HG02973 (cell line): ENCODE measurements at regions not wholly inside any gene's neighbourhood (a gene's known extent, or its start where the extent isn't known, plus 50 kb on each side); places are given as distances from the start of the nearest gene placed in this dataset.
"Not testable (repeated sequence)": the region's sequence is repeated elsewhere in the genome, so short reads cannot be mapped to it uniquely, and the experiment has no call there.

Source experiments
- ATAC-seq: cut with Tn5 transposase; IDR thresholded peaks from one replicate; pipeline ENCODE4 v1.9.1; 2021; ENCODE audit warnings: moderate library complexity; ENCODE audit not compliant: unreplicated experiment

DNA sequence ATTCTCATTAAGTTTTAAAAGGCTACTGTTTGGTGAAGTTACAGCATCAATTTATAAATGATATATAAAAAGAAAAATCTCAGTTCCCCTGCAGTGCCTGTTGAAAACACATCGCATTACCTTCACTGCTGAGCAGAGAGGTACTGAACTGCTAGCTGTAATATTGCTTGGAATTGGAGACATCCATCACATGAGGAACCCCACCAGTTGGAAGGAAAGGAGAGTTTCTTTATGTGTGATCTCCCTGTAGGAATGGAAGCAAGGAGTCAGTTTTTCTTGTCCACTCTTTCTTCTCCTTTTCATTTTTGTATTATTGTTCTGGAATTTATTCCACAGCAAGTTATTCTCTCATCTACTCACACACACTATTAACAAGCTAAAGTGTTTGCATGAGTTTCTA is 1586.0 kb upstream of the PRR20A start:
- no peak for ATAC-seq

DNA sequence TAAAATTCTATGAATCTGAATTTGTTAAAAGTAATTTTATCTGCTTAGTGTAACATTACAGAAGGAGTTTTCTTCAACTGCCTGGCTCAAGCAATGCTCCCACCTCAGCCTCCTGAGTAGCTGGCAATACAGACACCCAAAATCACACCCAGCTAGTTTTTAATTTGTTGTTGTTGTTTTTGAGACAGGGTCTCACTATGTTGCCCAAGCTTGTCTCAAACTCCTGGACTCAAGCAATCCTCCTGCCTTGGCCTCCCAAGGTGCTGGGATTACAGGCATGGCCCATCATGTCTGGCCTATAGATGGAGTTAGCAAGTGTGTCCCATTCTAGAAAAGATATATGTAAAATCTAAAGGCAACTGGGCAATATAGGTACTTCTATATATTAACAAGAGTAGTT is 1580.4 kb upstream of the PRR20A start:
- no peak for ATAC-seq

DNA sequence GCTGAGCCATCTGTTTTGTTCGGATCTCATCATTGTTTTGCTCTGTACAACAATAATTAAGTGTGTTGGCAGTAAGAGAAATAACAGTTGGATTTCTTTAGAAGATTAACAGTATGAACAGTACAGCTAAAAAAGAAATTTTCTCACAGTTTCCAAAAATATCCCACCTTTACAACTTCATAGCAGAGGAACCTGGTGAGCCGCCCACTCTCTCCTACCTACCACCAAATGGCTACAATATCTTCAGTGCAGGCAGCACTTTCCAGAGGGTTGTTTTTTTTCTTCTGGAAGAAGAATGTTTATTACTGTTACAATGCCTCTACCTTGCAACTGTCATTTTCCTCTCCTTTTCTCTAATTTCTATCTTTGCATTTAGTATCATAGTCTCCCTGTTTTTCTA is 1577.5 kb upstream of the PRR20A start:
- ATAC-seq = no peak

DNA sequence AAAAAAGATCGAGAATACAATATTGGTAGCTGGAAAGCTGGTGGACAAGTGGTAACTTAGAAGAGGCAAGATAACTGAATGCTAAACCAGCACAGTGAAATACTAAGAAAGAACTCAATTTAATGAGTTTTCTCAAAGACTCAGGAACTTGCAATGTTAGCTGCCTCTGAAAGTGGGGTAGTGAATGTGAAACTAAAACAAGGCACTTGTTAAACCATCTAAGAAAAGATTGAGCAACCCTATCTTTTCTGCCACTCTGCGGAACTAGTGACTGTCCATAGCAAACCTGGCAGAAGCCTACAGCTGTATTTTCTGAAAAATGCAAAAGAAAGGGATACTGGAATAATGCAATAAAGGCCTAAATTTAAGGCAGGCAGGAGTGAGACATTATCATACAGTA is 1574.4 kb upstream of the PRR20A start:
- no peak for ATAC-seq

DNA sequence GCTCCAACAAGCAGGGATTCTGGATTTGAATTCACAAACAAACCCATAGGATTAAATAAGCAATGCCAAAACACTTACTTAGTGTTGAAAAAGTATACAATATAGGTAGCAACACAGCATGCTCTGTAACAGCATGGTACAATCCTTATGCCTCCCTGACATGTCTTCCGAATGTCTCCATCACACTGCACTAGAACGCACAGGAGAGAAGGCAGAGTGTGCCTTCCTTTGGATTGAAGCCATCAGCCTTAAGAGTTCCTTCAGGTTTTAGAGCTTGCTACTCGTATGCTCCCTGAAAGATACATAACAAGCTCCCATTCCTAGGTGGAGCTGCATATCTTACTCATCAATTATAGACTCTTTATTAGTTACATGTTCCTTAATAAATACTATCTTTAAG is 1573.9 kb upstream of the PRR20A start:
- no peak for ATAC-seq

DNA sequence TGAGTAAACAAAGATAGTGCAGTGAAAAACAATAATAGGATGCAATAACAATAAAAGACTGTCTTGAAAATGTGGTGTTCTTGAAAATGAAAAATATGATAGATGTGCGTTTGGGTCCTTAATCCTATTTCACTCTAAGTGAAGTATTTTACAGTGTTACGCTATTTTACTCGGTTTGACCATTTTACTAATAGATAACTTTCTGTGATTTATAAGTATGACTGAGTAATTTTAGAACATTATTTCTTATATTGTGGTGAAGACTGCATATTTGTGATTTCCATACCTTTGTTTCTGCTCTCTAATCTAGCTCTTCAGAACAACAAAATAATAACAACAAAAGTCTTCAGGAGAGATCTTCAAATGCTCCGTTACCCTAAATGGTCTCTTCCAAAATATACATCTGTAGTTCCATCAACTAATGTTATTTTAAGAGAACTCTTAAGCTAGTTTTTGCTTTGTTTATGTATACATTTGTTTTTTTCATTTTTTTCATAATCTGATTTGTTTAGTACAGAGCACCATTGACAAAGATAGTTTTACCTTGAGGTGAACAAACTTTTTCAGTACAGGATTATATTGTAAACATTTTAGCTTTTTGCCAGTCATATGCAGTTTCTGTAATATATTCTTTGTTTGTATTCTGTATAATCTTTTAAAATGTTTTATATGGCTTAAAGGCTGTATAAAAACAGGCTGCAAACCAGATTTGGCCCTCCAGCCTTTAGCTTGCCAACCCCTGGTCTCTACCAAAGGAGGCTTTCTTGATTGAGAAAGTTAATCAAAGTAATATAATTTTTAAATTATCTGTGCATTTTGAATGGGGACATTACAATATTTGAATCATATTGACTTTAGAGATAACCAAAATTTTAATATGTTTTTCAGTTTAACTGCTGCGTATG is 1572.7 kb upstream of the PRR20A start:
- no peak for ATAC-seq

DNA sequence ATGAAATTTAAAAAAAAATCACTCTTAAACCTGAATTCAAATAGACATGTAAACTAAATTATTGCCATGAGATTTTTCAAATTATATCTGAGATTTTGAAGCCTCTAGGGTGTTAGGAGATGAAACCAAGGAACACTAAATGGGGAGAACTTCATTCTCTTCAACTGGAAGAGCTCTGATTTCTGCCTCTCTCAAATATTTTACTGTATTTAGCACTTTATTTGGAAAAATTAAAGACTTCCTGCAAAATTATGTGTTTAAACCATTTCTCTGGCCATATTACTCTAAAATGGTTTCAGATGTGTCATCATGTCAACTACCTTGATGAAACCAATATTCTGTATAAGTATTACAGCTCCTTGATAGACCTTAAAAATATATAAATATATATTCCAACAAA is 1571.6 kb upstream of the PRR20A start:
- no peak for ATAC-seq

DNA sequence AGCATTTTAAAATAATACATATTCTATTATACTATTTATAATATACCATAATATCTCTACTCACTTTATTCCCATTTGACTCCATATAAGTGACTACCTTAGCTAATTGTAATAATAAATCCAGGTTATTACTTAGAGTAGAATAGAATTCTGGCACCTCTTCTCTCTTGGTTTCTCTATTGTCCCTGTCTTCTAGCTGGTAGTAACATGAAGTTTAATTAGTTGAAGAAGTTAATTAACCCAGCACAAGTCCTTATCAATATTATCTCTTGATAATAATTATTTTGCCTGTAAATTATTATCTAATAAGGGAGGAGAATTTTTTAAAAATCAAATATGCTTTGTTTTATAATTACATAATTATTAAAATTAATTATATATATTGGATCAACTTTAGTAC is 1571.2 kb upstream of the PRR20A start:
- no peak for ATAC-seq

DNA sequence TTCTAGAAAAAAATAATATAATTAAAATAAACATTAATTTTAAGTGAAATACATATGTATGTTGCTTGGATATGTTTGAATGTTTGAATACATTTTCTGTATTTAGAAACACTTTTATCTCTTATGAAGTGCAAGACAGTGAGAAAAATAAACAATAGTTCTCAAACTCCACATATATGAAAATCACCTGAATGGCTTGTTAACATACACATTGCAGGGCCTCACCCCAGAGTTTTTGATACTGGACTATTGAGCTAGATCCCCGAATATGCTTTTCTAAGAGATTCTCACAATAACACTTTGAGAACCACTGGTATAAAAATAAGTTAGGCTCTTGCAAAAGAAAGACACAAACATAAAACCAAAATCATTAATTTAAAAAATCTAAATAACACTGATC is 1570.3 kb upstream of the PRR20A start:
- no peak for ATAC-seq

DNA sequence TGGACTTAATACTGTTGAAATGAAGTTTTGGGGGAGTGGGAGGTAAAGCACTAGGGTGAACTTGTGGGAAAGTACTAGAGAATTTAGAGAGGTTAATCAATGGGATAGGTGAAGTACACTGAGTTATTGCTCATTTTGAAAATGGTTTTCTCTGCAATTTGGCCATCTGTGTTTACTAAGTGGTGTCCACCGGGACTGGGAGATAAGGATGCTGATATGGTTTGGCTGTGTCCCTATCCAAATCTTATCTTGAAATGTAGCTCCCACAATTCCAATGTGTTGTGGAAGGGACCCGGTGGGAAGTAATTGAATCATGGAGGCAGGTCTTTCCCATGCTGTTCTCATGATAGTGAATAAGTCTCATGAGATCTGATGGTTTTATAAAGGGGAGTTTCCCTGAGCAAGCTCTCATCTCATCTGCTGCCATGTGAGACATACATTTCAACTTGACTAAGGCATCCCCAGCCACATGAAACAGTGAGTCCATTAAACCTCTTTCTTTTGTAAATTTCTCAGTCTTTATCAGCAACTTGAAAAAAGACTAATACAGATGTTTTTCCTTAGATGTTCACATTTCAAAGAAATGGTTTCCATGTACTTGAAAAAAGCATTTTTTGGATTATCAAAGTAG is 1569.4 kb upstream of the PRR20A start:
- ATAC-seq = no peak

DNA sequence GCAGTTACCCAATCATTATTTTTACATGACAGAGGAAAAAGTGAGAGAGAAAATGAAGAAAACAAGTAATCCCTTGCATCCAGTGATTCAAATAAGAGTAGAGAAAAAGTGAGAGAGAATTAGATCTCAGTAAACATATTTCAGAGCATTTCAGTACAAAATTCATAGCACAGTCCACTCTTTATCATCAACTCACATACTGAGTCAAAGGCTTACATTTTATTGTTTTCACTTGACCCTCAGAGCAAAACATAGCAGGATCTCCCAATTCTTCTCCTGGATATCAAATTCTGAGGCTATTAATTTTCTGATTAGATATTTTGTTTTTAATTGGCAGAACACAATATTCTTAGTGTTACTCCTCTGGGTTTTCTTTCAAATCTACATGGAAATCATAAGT is 1568.3 kb upstream of the PRR20A start:
- ATAC-seq = no peak

DNA sequence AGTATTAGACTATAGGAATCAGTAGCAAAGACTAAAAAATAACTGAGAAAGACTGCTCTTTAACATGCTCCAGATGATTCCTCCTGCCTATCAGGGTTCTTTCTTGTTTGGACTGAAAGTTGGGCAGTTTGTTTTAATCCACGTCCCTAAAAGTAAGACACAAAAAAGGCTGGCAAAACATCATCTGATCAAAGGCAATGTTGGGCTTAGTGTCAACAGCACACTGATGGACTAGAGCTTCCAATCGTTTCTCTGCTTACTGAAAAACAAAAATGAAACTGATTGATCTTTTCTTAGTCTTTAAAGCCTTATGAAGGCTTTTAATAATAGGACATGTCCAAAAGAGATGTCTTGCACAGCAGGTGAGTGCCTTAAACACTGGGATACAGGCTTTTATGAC is 1567.9 kb upstream of the PRR20A start:
- no peak for ATAC-seq

DNA sequence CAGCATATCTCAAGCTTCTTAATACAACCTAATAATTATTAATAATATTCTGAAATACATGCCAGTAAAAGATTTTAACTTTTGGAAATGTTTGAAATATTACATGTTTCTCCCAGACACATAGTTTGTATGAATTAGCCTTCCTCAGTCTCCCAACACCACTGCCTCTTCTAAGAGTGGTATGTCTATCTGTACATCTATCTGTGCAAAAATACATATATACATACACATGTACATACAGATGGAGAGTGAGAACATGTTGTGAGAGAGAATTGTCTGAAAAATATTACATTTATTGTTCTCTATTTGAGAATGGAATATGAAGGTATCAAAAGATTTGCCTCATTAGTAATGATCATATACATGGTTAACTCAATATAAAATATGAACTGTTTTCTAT is 1567.2 kb upstream of the PRR20A start:
- ATAC-seq = no peak

DNA sequence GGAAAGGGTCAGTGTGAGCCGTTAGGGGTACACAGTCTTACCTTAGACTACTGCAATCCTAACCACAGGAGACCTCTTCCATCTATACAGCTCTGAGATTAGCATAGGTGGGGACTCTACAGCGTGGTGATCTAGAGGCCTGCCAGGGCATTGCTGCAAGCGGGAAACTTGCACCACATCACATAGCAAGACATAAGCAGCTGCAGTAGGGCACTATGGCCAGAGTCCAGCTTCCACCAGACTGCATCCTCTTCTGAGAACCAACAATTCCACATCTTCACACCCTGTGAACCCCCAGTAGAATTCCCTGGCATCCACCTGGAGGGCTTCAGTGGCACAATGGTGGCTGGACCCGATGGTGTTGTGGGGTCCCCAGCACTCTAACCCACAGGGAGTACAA is 1564.3 kb upstream of the PRR20A start:
- ATAC-seq = no peak

DNA sequence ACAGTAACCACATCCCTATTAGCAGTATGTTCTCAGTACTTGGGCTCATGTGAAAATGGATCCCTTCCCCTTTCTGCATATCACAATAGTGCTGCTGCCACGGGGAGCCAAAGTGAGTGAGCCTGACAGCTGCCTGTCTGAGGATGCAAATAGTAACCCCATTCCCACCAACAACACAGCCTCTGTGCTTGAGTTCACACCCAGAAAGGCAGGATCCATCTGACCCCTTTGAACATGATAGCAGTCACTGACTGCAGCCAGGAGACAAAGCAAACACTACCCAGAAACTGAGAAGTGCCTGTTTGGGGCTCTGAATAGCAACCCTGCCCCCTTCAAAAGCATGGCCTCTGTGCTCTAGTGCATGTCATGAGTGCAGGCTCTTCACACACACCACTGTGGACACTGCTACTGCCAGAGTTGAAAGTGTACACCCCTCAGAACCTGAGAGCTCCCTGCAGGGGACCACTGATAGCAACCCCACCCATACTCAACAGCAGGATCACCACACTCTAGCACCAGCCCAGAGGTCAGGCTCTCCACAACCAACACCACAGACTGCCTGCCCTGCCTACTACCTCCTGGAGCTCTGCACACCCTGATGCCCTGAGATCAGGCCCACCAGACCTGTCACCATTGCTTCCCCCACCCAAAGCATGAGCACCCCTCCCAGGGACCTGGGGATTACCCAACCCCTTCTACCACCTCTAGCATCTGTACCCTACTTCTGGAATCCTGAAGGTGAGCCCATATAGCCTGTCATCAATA is 1563.5 kb upstream of the PRR20A start:
- ATAC-seq = no peak

DNA sequence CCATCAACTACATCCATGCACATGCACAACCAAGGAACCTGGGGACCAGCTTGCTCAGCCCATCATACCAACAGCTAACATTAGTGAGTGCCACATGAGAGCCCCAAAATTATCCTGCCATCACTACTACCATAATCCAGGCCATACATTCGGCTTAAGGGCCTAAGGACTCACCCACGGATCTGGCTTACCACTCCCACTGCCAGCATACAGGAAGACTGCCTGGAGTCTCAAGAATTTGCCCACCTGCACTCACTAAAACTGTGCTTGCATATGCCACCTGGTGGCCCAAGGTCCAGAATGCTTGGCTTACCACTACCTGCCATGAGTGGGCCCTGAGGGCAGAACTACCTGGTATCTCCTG is 1562.9 kb upstream of the PRR20A start:
- ATAC-seq = no peak

DNA sequence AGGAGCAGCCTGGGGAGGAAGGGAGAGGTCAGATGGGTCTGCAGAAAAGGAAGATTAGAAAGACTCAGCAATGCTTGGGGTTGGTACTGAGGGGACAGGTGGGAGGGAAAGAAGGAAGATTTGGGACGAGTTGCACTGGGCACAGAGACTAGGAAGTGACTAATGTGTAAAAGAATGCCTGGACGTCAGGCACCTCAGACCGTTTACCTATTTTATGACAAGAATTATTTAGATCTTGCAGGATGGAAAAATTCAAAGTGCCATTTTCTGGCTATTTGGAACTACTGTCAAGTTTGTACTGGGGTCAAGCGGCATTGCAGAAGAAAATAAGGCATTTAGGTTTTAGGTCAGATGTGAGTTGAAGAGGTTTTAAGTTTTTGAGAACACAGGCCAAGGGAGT is 1558.4 kb upstream of the PRR20A start:
- ATAC-seq = not testable (repeated sequence)

DNA sequence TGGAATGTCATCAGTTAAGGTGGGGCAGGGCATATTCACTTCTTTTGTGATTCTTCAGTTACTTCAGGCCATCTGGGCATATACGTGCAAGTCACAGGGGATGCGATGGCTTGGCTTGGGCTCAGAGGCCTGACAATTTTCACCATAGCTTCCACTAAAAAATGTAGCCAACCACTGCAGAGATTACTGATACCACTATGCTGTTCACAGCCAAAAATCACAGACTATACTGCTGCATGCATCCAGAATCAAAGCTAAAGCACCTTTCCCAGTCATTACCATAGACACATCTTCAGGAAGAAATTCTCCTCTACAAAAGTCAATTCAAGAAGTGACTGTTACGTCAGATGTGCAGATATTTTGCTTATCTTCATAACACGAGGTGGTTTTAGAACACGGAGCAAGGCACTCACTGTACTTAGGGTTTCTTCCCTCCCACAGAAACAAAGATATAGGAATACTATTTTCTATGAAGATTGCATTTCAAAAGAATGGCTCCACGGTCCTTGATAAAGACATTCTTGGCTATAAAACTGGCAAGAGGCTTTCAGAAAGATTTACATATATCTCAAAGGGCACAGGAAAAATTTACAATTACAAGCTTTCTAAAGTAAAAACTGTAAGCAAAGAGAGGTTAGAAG is 1556.6 kb upstream of the PRR20A start:
- no peak for ATAC-seq

DNA sequence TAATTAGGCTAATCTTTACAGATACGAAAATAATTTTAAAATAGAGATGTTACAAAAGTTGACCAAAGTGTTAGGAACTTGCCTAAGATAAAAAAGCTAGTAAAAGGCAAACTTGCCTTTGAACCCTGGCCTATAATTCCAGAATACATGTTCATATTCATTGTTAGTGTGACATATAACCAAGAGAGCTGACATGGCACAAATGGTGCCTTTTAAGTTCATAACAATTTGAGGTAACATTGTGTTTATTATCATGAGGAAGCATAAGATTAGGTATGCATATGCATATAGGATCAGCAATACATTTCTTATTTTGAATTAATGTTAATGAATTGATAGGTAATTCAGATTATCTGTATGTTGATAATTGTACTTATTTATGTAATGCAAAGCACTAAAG is 1537.9 kb upstream of the PRR20A start:
- no peak for ATAC-seq

DNA sequence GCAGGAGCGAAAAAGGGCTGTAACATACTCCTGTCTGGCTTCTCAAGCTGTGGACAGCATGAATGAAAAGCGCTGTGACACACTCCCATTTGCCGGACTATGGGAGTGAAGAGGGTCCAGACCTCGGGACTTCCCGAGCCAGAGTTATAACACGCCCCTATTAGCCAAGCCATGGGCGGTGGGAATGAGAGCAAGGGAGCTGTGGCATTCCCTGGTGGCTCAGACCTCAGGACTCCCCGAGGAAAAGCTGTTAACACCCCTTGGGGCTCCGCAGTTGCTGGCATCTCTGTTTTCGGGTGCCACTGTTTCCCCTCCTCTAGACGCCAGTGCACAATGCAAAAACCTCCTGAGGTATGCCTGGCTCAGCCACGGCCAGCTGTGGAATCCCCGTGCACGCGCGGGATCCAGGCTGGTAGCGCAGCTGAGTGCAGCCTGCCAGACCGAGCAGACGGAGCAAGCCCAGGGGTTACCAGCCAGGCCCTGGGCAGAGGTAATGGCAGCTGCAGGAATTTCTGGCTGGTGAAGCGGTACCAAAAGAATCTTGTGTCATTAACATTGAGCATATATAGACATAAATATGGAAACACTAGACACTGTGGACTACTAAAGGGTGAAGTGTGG is 1534.6 kb upstream of the PRR20A start:
- no peak for ATAC-seq
